Spinal cord (tissue), 9 donors: ENCODE measurements at regions not wholly inside any gene's neighbourhood (a gene's known extent, or its start where the extent isn't known, plus 50 kb on each side); places are given as distances from the start of the nearest gene placed in this dataset.
"Not testable (repeated sequence)": the region's sequence is repeated elsewhere in the genome, so short reads cannot be mapped to it uniquely, and the experiment has no call there.

ENCODE experiments used
- DNase-seq, 6 donors: peaks; one replicate each; pipeline versions ENCODE4 v3.0.0 to v3.0.0-alpha.2; 2013 to 2015; ENCODE audit warnings: low spot score in 6 of 6, low read depth in 4 of 6
- H3K27ac ChIP-seq: one replicate; pipeline ENCODE4 v1.5.1; 2013; ENCODE audit warnings: low read depth, low read length, control low read depth
- H3K27me3 ChIP-seq: one replicate; pipeline ENCODE4 v1.6.1; 2013; ENCODE audit warnings: low read length; ENCODE audit not compliant: control insufficient read depth, insufficient read depth
- H3K36me3 ChIP-seq: one replicate; pipeline ENCODE4 v1.6.1; 2013; ENCODE audit warnings: low read length; ENCODE audit not compliant: control insufficient read depth, insufficient read depth
- H3K4me1 ChIP-seq: one replicate; pipeline ENCODE4 v1.6.1; 2013; ENCODE audit warnings: low read length; ENCODE audit not compliant: control insufficient read depth, insufficient read depth
- H3K4me3 ChIP-seq: one replicate; pipeline ENCODE4 v1.5.1; 2013; ENCODE audit warnings: low read depth, low read length, control low read depth
- H3K9me3 ChIP-seq: one replicate; pipeline ENCODE4 v1.6.1; 2013; ENCODE audit warnings: low read length; ENCODE audit not compliant: control insufficient read depth, insufficient read depth
- WGBS: methylation state at CpG from one replicate; pipeline ENCODE4 v1.1.5; 2013; ENCODE audit warnings: missing lambda C conversion rate; ENCODE audit not compliant: insufficient coverage; 5-methylcytosine and 5-hydroxymethylcytosine counted together
- donor health status: healthy.

- no peaks in the 10 kb centered on the region for H3K36me3 ChIP-seq
- DNase-seq, result no peak
Observed at GRCh38 chr4:10240691-10241090, 124.1 kb upstream of the WDR1 start.

DNA sequence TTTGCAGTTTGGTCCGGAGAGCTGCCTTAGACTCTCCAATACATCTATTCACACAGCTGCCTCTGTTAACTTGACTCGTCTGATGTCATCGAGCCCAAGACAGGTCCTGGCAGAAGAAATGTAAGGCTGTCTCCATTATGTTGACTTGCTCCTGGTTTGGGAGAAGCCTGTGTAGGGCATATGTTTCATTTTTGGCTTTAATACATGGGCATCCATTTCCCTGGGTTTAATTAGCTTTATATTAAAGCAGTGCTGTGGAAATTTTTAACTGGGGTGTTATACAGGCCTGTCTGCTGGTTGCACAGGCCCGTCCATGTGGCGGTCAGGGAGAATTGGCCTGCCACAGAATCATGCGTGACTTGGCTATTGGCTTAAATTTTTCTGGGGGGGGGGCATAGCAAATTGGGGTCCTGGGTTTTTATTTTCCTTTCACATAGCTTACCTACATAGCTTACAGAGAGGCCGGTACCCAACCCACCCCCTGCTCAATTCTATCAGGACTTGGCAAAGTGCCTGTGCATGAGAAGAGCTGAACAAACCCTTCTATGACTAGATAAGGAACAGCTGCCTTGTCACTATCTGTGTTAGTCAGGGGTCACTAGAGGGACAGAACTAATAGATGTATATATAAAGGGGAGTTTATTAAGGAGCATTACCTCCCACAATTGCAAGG is 123.5 kb upstream of the WDR1 start:
- no peaks in the 10 kb centered on the region for H3K4me1 ChIP-seq
- no peak overlapping the region for H3K4me3 ChIP-seq
- WGBS, result no CpG with 5 or more reads among the region's 7 CpGs
- no peaks in the 10 kb centered on the region for H3K27me3 ChIP-seq
- no peaks in the 10 kb centered on the region for H3K36me3 ChIP-seq
- DNase-seq, result peak in 2 of 6 donors; percentile 1 to 3
- no peak overlapping the region for H3K27ac ChIP-seq
- no peaks in the 10 kb centered on the region for H3K9me3 ChIP-seq

More at GRCh38 chr4:10240691-10241090, 124.1 kb upstream of the WDR1 start:
- Histone ChIP-seq H3K9me3 (no peaks in the 10 kb centered on the region), H3K27me3 (no peaks in the 10 kb centered on the region), H3K27ac (no peak overlapping the region), H3K4me1 (no peaks in the 10 kb centered on the region), H3K4me3 (no peak overlapping the region)
- 0% methylated on average over 1 of the region's 1 CpG for WGBS

- WGBS, result 71% methylated on average over 1 of the region's 1 CpG
- Histone ChIP-seq H3K4me1 (no peaks in the 10 kb centered on the region), H3K36me3 (no peaks in the 10 kb centered on the region), H3K27ac (no peak overlapping the region), H3K9me3 (no peaks in the 10 kb centered on the region), H3K27me3 (no peaks in the 10 kb centered on the region), H3K4me3 (no peak overlapping the region)
- no peak for DNase-seq
Observed at GRCh38 chr4:10237131-10237530, 120.5 kb upstream of the WDR1 start.

DNA sequence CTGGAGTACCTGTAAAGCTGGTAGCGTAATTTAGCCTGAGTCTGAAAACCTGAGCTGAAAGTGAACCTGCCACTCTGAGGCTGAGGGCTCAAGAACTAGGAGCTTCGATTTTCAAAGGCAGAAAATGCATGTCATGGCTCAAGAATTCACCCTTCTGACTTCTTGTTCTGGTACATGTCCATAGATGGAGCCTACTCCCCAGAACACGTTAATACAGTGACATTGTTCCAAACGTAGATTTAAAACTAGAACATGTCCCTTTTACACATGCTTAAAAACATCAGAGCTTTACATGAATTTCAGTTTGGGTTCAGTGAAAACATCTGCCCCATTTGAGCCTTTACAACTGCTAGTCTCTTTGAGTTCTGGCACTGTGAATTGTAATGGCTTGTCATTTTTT is 115.5 kb upstream of the WDR1 start:
- Histone ChIP-seq H3K4me1 (no peaks in the 10 kb centered on the region), H3K9me3 (no peaks in the 10 kb centered on the region), H3K27ac (no peak overlapping the region), H3K27me3 (no peaks in the 10 kb centered on the region), H3K36me3 (no peaks in the 10 kb centered on the region), H3K4me3 (no peak overlapping the region)
- no peak for DNase-seq
- WGBS, result no CpG with 5 or more reads among the region's 4 CpGs

GRCh38 chr4:10226756-10227155 is 110.2 kb upstream of the WDR1 start:
- H3K9me3 ChIP-seq, result no peaks in the 10 kb centered on the region
- DNase-seq, result no peak
- no peaks in the 10 kb centered on the region for H3K36me3 ChIP-seq
- H3K4me3 ChIP-seq, result no peak overlapping the region
- H3K27me3 ChIP-seq, result no peaks in the 10 kb centered on the region
- no peak overlapping the region for H3K27ac ChIP-seq
- H3K4me1 ChIP-seq, result no peaks in the 10 kb centered on the region
- WGBS, result no CpG with 5 or more reads among the region's 3 CpGs

- no peaks in the 10 kb centered on the region for H3K9me3 ChIP-seq
- H3K36me3 ChIP-seq, result no peaks in the 10 kb centered on the region
- H3K27ac ChIP-seq, result no peak overlapping the region
- no peaks in the 10 kb centered on the region for H3K27me3 ChIP-seq
- no peaks in the 10 kb centered on the region for H3K4me1 ChIP-seq
- DNase-seq, result no peak
- no peak overlapping the region for H3K4me3 ChIP-seq
Observed at GRCh38 chr4:10225096-10225495, 108.5 kb upstream of the WDR1 start.

GRCh38 chr4:10223782-10224181 is 107.2 kb upstream of the WDR1 start:
- WGBS, result no CpG with 5 or more reads among the region's 3 CpGs
- no peaks in the 10 kb centered on the region for H3K36me3 ChIP-seq
- DNase-seq, result no peak
- no peaks in the 10 kb centered on the region for H3K9me3 ChIP-seq
- H3K4me3 ChIP-seq, result no peak overlapping the region
- H3K4me1 ChIP-seq, result no peaks in the 10 kb centered on the region
- no peak overlapping the region for H3K27ac ChIP-seq
- H3K27me3 ChIP-seq, result no peaks in the 10 kb centered on the region

- not testable (repeated sequence) for H3K9me3 ChIP-seq, H3K27me3 ChIP-seq, H3K36me3 ChIP-seq, H3K27ac ChIP-seq, H3K4me1 ChIP-seq, H3K4me3 ChIP-seq, DNase-seq
- no CpG with 5 or more reads among the region's 3 CpGs for WGBS
Observed at GRCh38 chr4:10213481-10213880, 96.9 kb upstream of the WDR1 start.

DNA sequence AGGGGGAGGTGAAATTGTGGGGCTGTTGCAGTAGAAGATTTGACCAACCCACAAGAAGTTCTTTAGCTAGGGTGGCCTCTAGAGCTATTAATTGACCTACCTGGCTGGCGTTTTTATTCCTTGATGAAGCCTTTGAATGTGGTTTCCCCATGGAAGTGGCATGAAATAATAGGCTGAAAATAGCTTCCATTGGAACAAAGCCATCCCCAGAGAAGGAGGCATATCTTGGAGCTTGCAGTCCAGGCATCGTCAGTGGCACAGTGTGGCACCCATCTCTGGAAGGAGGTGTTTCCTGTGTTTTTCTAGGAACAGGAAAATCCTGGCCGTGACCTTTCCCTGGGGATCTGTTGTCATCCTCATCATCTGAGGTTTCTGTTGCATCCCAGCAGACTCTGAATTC is 96.3 kb upstream of the WDR1 start:
- no CpG with 5 or more reads among the region's 3 CpGs for WGBS
- H3K36me3 ChIP-seq, result no peaks in the 10 kb centered on the region
- H3K4me3 ChIP-seq, result no peak overlapping the region
- no peaks in the 10 kb centered on the region for H3K4me1 ChIP-seq
- no peaks in the 10 kb centered on the region for H3K9me3 ChIP-seq
- no peak for DNase-seq
- H3K27ac ChIP-seq, result no peak overlapping the region
- no peaks in the 10 kb centered on the region for H3K27me3 ChIP-seq

DNA sequence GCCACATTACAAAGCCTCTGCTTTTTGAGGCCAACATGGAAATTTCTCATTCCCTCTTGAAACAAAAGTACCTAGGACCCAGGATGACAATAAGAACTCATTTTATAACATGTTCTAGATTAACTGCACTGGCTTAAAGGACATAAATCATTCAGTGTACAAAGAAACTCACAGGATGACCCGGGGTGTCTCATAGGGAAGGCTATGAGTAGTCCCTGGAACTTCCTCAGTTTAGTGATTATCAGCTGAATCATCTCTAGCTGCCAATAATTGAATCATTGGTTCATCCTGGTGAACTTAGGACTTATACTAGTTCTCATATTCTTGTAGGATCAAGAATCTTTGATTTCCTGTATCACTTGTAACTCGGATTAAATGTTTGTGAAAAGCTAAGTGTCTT is 95.8 kb upstream of the WDR1 start:
- Histone ChIP-seq H3K36me3 (no peaks in the 10 kb centered on the region), H3K27ac (no peak overlapping the region), H3K27me3 (no peaks in the 10 kb centered on the region), H3K4me1 (no peaks in the 10 kb centered on the region), H3K4me3 (no peak overlapping the region), H3K9me3 (no peaks in the 10 kb centered on the region)
- WGBS, result no CpG with 5 or more reads among the region's 2 CpGs
- no peak for DNase-seq
